ENCODE measurements at regions not wholly inside any gene's neighbourhood (a gene's known extent, or its start where the extent isn't known, plus 50 kb on each side); places are given as distances from the start of the nearest gene placed in this dataset.

- no peak overlapping the region for H2AFZ ChIP-seq (ENCODE audit: low read length)
- no peaks in the 10 kb centered on the region for H3K4me1 Mint-ChIP-seq
- H3K4ac ChIP-seq (ENCODE audit: low read depth, low read length) = no peak overlapping the region
- no peaks in the 10 kb centered on the region for H3K9me3 Mint-ChIP-seq
- H3K4me1 ChIP-seq (ENCODE audit: insufficient read depth, low read length) = no peaks in the 10 kb centered on the region
- H2BK5ac ChIP-seq (ENCODE audit: insufficient read length, low read length) = no peak overlapping the region
- H2BK120ac ChIP-seq (ENCODE audit: low read depth, low read length, poor library complexity, severe bottlenecking) = no peak overlapping the region
- H3T11ph ChIP-seq (ENCODE audit: low read length) = no peak overlapping the region
- no peaks in the 10 kb centered on the region for H3K27me3 ChIP-seq (ENCODE audit: insufficient read depth, low read length)
- no peak overlapping the region for H4K91ac ChIP-seq (ENCODE audit: insufficient read length, low read depth, low read length)
- H3K23me2 ChIP-seq (ENCODE audit: insufficient read length, low read depth, low read length, poor library complexity, severe bottlenecking) = no peaks in the 10 kb centered on the region
- no CpG with 5 or more reads among the region's 5 CpGs for WGBS (ENCODE audit: extremely low coverage, insufficient read length, low lambda C conversion rate)
- no peaks in the 10 kb centered on the region for H3K36me3 Mint-ChIP-seq (ENCODE audit: insufficient read depth in 1 of 3, low read depth in 3 of 3)
- H3K56ac ChIP-seq (ENCODE audit: insufficient read length, low read depth, low read length) = no peak overlapping the region
- no peak overlapping the region for H3K23ac ChIP-seq (ENCODE audit: insufficient read length, low read depth, low read length)
- peak overlapping the region in 1 of 3 experiments; percentile 54; a peak in 1 of 7 replicates for H3K27ac Mint-ChIP-seq
- no peak for TF ChIP-seq CTCF (conservative IDR thresholded peaks at IDR 0.05)
- H3K4me3 Mint-ChIP-seq = no peak overlapping the region; a peak in 1 of 5 replicates
- no peak overlapping the region for H3K14ac ChIP-seq (ENCODE audit: insufficient read depth, low read length)
- H3K79me1 ChIP-seq (ENCODE audit: insufficient read depth, low read depth, low read length, poor library complexity, severe bottlenecking) = no peaks in the 10 kb centered on the region
- H3K9ac ChIP-seq (ENCODE audit: extremely low read depth, insufficient read length, low read length) = no peak overlapping the region
- H2BK15ac ChIP-seq (ENCODE audit: low read depth, low read length) = no peak overlapping the region
- no peaks in the 10 kb centered on the region for H3K9me3 ChIP-seq (ENCODE audit: control insufficient read depth, low read depth, low read length)
- H3K79me2 ChIP-seq (ENCODE audit: insufficient read depth, low read length) = no peaks in the 10 kb centered on the region
- H2BK20ac ChIP-seq (ENCODE audit: low read depth, low read length, poor library complexity, severe bottlenecking) = no peak overlapping the region
- no peak overlapping the region for H2AK5ac ChIP-seq (ENCODE audit: insufficient read length, low read length)
- H4K20me1 ChIP-seq (ENCODE audit: control insufficient read depth, insufficient read depth, insufficient read length) = no peaks in the 10 kb centered on the region
- H3K27me3 Mint-ChIP-seq (ENCODE audit: low read depth) = no peaks in the 10 kb centered on the region
- no peak for DNase-seq
- no peak overlapping the region for H3K27ac ChIP-seq (ENCODE audit: insufficient read length, low read depth, low read length)
- no peak overlapping the region for H2BK12ac ChIP-seq (ENCODE audit: insufficient read length, low read depth, low read length)
- H4K5ac ChIP-seq (ENCODE audit: insufficient read length, low read depth, low read length) = no peak overlapping the region
- no peak overlapping the region for H3K4me2 ChIP-seq (ENCODE audit: insufficient read depth, insufficient read length, low read length)
- H3K18ac ChIP-seq (ENCODE audit: insufficient read length, low read depth, low read length) = no peak overlapping the region
- H4K8ac ChIP-seq (replicated peaks; ENCODE audit: insufficient read length, low read depth, low read length) = no peak overlapping the region
Observed at GRCh38 chr1:197989058-197989457, 71.9 kb downstream of the LHX9 start.
